Thoracic aorta (tissue), 2 donors: ENCODE measurements at regions not wholly inside any gene's neighbourhood (a gene's known extent, or its start where the extent isn't known, plus 50 kb on each side); places are given as distances from the start of the nearest gene placed in this dataset.

Experiments
- ATAC-seq: fragments of 150-250 bp; one replicate; pipeline ENCODE4 v1.8.0; 2017; ENCODE audit warnings: low read depth; ENCODE audit not compliant: insufficient number of reproducible peaks, low FRiP score
- DNase-seq: peaks from one replicate; pipeline ENCODE4 v3.0.0-alpha.2; 2020; ENCODE audit warnings: low spot score
- H3K27ac ChIP-seq, 2 donors: fragments of 200-600 bp; sonication (generic); 1 replicate in 1 of 2; 2 replicates in 1 of 2; pipeline ENCODE4 v1.5.1; 2016; ENCODE audit warnings: mild to moderate bottlenecking in 2 of 2, moderate library complexity in 2 of 2
- H3K27me3 ChIP-seq: fragments of 200-600 bp; sonication (generic); replicated peaks from 2 replicates; pipeline ENCODE4 v1.6.0; 2016; ENCODE audit warnings: mild to moderate bottlenecking; ENCODE audit not compliant: insufficient read depth
- H3K36me3 ChIP-seq: fragments of 200-600 bp; sonication (generic); one replicate; pipeline ENCODE4 v1.5.1; 2016
- H3K4me1 ChIP-seq, 2 donors: fragments of 200-600 bp; sonication (generic); 1 replicate in 1 of 2; 2 replicates in 1 of 2; pipeline versions ENCODE4 v1.5.1 to v1.6.0; 2016; ENCODE audit warnings: low read depth in 2 of 2, mild to moderate bottlenecking in 1 of 2; ENCODE audit not compliant: control insufficient read depth in 1 of 2
- H3K4me3 ChIP-seq: fragments of 200-600 bp; sonication (generic); 2 replicates; pipeline ENCODE4 v1.5.1; 2016; ENCODE audit warnings: mild to moderate bottlenecking
- H3K9me3 ChIP-seq: fragments of 200-600 bp; sonication (generic); 2 replicates; pipeline ENCODE4 v1.5.1; 2016
- TF ChIP-seq, protein P1 (sequence below): fragments of 200-600 bp; sonication (generic); IDR thresholded peaks from one replicate; pipeline ENCODE4 v1.5.1; 2019; ENCODE audit warnings: antibody characterized with exemption

- Histone ChIP-seq H3K27ac (no peak overlapping the region), H3K9me3 (no peaks in the 10 kb centered on the region), H3K36me3 (no peaks in the 10 kb centered on the region), H3K4me3 (no peak overlapping the region), H3K27me3 (no peaks in the 10 kb centered on the region), H3K4me1 (no peaks in the 10 kb centered on the region)
- TF ChIP-seq, protein P1, sequence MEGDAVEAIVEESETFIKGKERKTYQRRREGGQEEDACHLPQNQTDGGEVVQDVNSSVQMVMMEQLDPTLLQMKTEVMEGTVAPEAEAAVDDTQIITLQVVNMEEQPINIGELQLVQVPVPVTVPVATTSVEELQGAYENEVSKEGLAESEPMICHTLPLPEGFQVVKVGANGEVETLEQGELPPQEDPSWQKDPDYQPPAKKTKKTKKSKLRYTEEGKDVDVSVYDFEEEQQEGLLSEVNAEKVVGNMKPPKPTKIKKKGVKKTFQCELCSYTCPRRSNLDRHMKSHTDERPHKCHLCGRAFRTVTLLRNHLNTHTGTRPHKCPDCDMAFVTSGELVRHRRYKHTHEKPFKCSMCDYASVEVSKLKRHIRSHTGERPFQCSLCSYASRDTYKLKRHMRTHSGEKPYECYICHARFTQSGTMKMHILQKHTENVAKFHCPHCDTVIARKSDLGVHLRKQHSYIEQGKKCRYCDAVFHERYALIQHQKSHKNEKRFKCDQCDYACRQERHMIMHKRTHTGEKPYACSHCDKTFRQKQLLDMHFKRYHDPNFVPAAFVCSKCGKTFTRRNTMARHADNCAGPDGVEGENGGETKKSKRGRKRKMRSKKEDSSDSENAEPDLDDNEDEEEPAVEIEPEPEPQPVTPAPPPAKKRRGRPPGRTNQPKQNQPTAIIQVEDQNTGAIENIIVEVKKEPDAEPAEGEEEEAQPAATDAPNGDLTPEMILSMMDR: no peak
- ATAC-seq (no peak), DNase-seq (no peak)
Measured at GRCh38 chr6:95209074-95209473, 368.3 kb upstream of the MANEA start.

DNA sequence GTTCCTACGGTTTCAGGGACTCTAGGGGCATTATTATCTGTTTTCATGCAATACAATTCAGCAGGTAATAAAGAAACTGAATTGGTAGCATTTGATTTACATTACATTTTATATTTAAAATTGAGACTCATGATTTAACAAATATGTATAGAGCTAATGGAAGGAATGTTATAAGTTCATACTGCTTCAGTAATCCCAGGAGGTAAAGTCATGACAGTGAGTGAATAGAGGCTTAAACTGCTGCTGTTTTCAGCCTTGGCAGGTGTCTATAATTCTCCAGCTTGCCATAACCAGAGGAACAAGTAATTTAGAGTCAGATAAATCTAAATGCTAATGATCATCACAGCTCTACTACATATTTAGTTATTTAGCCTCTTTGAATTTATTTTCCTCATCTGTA lies 360.8 kb upstream of the MANEA start:
- Histone ChIP-seq H3K27me3 (no peaks in the 10 kb centered on the region), H3K36me3 (no peaks in the 10 kb centered on the region), H3K9me3 (no peaks in the 10 kb centered on the region), H3K4me1 (no peaks in the 10 kb centered on the region), H3K4me3 (no peak overlapping the region), H3K27ac (no peak overlapping the region)
- DNase-seq: no peak
- no peak for ATAC-seq
- TF ChIP-seq, protein P1: no peak

GRCh38 chr6:95227351-95227750 lies 350.0 kb upstream of the MANEA start:
- Histone ChIP-seq H3K27me3 (no peaks in the 10 kb centered on the region), H3K36me3 (no peaks in the 10 kb centered on the region), H3K4me3 (no peak overlapping the region), H3K27ac (no peak overlapping the region), H3K9me3 (no peaks in the 10 kb centered on the region), H3K4me1 (no peaks in the 10 kb centered on the region)
- no peak for ATAC-seq
- TF ChIP-seq, protein P1: no peak
- DNase-seq: no peak

- no peaks in the 10 kb centered on the region for H3K9me3 ChIP-seq
- H3K4me3 ChIP-seq: no peak overlapping the region
- H3K27me3 ChIP-seq: no peaks in the 10 kb centered on the region
- no peaks in the 10 kb centered on the region for H3K36me3 ChIP-seq
- no peak for ATAC-seq
- H3K27ac ChIP-seq: no peak overlapping the region
- TF ChIP-seq, protein P1: no peak
- no peaks in the 10 kb centered on the region for H3K4me1 ChIP-seq
- no peak for DNase-seq
Measured at GRCh38 chr6:95228636-95229035, 348.7 kb upstream of the MANEA start.

- no peaks in the 10 kb centered on the region for H3K4me1 ChIP-seq
- no peak overlapping the region for H3K4me3 ChIP-seq
- H3K9me3 ChIP-seq: no peaks in the 10 kb centered on the region
- no peaks in the 10 kb centered on the region for H3K36me3 ChIP-seq
- H3K27ac ChIP-seq: no peak overlapping the region
- TF ChIP-seq, protein P1: no peak
- H3K27me3 ChIP-seq: no peaks in the 10 kb centered on the region
- no peak for ATAC-seq
- DNase-seq: no peak
Measured at GRCh38 chr6:95230071-95230740, 347.1 kb upstream of the MANEA start.
